ENCODE measurements at regions not wholly inside any gene's neighbourhood (a gene's known extent, or its start where the extent isn't known, plus 50 kb on each side); places are given as distances from the start of the nearest gene placed in this dataset.

- TF ChIP-seq CTCF (IDR thresholded peaks at IDR 0.05) (no peak), EZH2phosphoT487 (IDR thresholded peaks at IDR 0.05) (no peak)
These were observed 1229.5 kb upstream of the CDH6 start for GRCh38 chr5:29963956-29964355.
